ENCODE measurements at regions not wholly inside any gene's neighbourhood (a gene's known extent, or its start where the extent isn't known, plus 50 kb on each side); places are given as distances from the start of the nearest gene placed in this dataset.

DNA sequence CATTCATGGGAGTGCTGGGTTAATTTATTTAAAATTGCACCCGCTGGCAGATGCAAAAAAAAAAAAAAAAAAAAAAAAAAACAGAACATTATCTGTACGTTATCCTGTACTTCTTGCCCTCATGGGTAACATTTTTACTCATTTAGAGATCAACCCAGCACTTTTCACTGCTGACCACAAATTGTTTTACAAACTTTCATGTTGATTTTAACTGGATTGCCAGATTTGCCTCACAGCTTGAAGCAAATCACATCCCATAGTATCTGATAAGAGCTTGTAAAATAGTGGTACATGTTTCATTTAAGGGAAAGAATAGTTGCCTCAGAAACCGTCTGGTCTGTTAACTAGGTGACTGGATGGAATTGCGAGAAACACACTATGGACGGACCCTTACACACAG, 640.8 kb downstream of the TRIML1 start:
- no peak for TF ChIP-seq FOXP2 (optimal IDR thresholded peaks at IDR 0.05; ENCODE audit: borderline replicate concordance, extremely low read depth, extremely low read length, insufficient read depth)
- TF ChIP-seq SIN3A (IDR thresholded peaks at IDR 0.05; ENCODE audit: borderline replicate concordance, insufficient read depth, low read length), result no peak
- no peak for TF ChIP-seq POLR2AphosphoS5 (IDR thresholded peaks at IDR 0.05; ENCODE audit: low read depth, low read length)
